Neural cell (in vitro differentiated cells): ENCODE measurements at regions not wholly inside any gene's neighbourhood (a gene's known extent, or its start where the extent isn't known, plus 50 kb on each side); places are given as distances from the start of the nearest gene placed in this dataset.

Experiments used
- H2AFZ ChIP-seq: fragments of 200-600, 300-800 bp; sonication (generic), shearing (Covaris generic); 2 replicates; pipeline ENCODE4 v1.6.0; 2014; ENCODE audit warnings: low read depth, mild to moderate bottlenecking, antibody characterized with exemption, low read length, moderate library complexity
- H3F3A ChIP-seq: fragments of 200-600 bp; shearing (Covaris generic); 2 replicates; pipeline ENCODE4 v1.6.1; 2016; ENCODE audit warnings: mild to moderate bottlenecking, moderate library complexity, mixed read lengths, antibody characterized with exemption, low read length; ENCODE audit not compliant: insufficient read depth, poor library complexity, severe bottlenecking
- H3K27ac ChIP-seq: fragments of 200-600, 300-800 bp; sonication (generic), shearing (Covaris generic); 2 replicates; pipeline ENCODE4 v1.5.1; 2014; ENCODE audit warnings: mild to moderate bottlenecking, low read length, moderate library complexity
- H3K27me3 ChIP-seq: fragments of 300-800, 200-600 bp; sonication (generic), shearing (Covaris generic); 2 replicates; pipeline ENCODE4 v1.6.0; 2014; ENCODE audit warnings: mild to moderate bottlenecking, low read depth, low read length, moderate library complexity; ENCODE audit not compliant: insufficient read depth
- H3K36me3 ChIP-seq: fragments of 300-800, 200-600 bp; sonication (generic), shearing (Covaris generic); 2 replicates; pipeline ENCODE4 v1.5.1; 2014; ENCODE audit warnings: mild to moderate bottlenecking, antibody characterized with exemption, low read length, moderate library complexity; ENCODE audit not compliant: insufficient read depth
- H3K4me2 ChIP-seq: fragments of 300-800, 200-600 bp; sonication (generic), shearing (Covaris generic); 2 replicates; pipeline ENCODE4 v1.6.0; 2014; ENCODE audit warnings: mild to moderate bottlenecking, low read length
- H3K4me3 ChIP-seq: fragments of 300-800, 200-600 bp; sonication (generic), shearing (Covaris generic); 2 replicates; pipeline ENCODE4 v1.5.1; 2014; ENCODE audit warnings: mild to moderate bottlenecking, low read length, moderate library complexity
- H3K79me2 ChIP-seq: fragments of 200-600 bp; shearing (Covaris generic); replicated peaks from 2 replicates; pipeline ENCODE4 v1.6.0; 2014; ENCODE audit warnings: mild to moderate bottlenecking, low read length, moderate library complexity; ENCODE audit not compliant: insufficient read depth
- H3K9ac ChIP-seq: fragments of 300-800, 200-600 bp; sonication (generic), shearing (Covaris generic); 2 replicates; pipeline ENCODE4 v1.6.1; 2016; ENCODE audit warnings: mild to moderate bottlenecking, low read length, mixed read lengths
- H3K9me2 ChIP-seq: fragments of 200-600 bp; shearing (Covaris generic); 2 replicates; pipeline ENCODE4 v1.6.1; 2016; ENCODE audit warnings: mild to moderate bottlenecking, low read length, mixed read lengths; ENCODE audit not compliant: insufficient read depth
- H3K9me3 ChIP-seq: fragments of 200-600, 300-800 bp; sonication (generic), shearing (Covaris generic); 2 replicates; pipeline ENCODE4 v1.6.1; 2016; ENCODE audit warnings: mild to moderate bottlenecking, mixed run types, low read length, moderate library complexity, mixed read lengths
- H4K20me1 ChIP-seq: fragments of 200-600 bp; shearing (Covaris generic); 2 replicates; pipeline ENCODE4 v1.6.1; 2016; ENCODE audit warnings: mild to moderate bottlenecking, mixed run types; ENCODE audit not compliant: insufficient read depth
- EZH2 ChIP-seq: fragments of 200-600, 300-800 bp; shearing (Covaris generic), sonication (generic); IDR thresholded peaks from 2 replicates; pipeline ENCODE4 v1.6.1; 2014; ENCODE audit warnings: antibody characterized with exemption, low read length, borderline replicate concordance, mild to moderate bottlenecking; ENCODE audit not compliant: insufficient read depth, poor library complexity, severe bottlenecking
- MXI1 ChIP-seq: fragments of 450-650 bp; conservative IDR thresholded peaks from 2 replicates; pipeline ENCODE4 v1.6.1; 2014; ENCODE audit warnings: antibody characterized with exemption, mild to moderate bottlenecking; ENCODE audit not compliant: poor library complexity, severe bottlenecking
- POLR2AphosphoS5 ChIP-seq: IDR thresholded peaks from 2 replicates; pipeline ENCODE4 v1.6.1; 2012
- RAD21 ChIP-seq: fragments of 450-650 bp; conservative IDR thresholded peaks from 2 replicates; pipeline ENCODE4 v1.6.1; 2014; ENCODE audit warnings: antibody characterized with exemption, mild to moderate bottlenecking, moderate library complexity
- SMC3 ChIP-seq: fragments of 450-650 bp; conservative IDR thresholded peaks from 2 replicates; pipeline ENCODE4 v1.6.1; 2014; ENCODE audit warnings: antibody characterized with exemption, mild to moderate bottlenecking, moderate library complexity; ENCODE audit not compliant: poor library complexity
- TAF1 ChIP-seq: IDR thresholded peaks from 2 replicates; pipeline ENCODE4 v1.6.1; 2012; ENCODE audit warnings: low read depth
- TF ChIP-seq, protein P1 (sequence below): IDR thresholded peaks from 2 replicates; pipeline ENCODE4 v1.6.1; 2012; ENCODE audit warnings: borderline replicate concordance
- TF ChIP-seq, protein P2 (sequence below): fragments of 450-650 bp; IDR thresholded peaks from 2 replicates; pipeline ENCODE4 v1.5.1; 2014; ENCODE audit warnings: antibody characterized with exemption, mild to moderate bottlenecking, moderate library complexity; ENCODE audit not compliant: poor library complexity, severe bottlenecking

DNA sequence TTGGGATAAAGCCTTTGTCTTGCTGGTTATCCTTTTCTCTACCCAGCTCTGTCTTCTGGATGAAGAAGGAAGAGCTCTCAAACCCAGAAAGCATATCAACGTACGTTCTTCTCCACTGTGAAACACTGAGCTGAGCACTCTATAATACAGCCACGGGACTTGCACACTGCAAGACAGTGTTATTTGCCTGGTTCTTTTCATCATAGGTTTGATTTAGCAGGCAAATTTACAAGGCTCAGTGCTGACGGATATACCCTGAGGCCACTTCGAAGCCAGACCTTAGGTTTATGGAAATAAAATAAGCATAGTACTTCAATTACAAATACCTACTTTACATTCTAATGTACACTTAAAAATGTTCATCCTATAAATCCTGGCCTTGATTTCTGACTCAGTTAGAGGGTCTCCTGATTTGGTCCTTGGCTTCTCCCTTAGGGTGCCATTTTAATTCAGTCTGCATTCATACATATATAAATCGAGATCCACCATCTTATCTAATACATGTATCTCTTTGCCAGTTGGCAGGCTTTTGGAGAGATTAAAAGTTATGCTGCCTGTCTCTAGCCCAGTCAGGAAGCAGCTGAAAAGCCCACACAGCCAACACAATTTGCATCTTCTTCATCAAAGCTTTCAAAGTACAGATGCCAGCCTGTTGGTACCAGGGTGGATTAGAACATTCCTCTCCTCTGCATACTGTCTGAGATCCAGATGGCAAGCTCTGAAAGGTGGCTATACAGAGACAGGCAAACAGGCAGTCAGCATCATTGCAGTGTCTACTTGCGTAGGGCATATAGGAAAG lies 194.4 kb downstream of the DEPDC1B start:
- Histone ChIP-seq H3K79me2 (no peaks in the 10 kb centered on the region), H4K20me1 (no peaks in the 10 kb centered on the region), H3K9ac (no peak overlapping the region), H3F3A (no peaks in the 10 kb centered on the region), H3K4me2 (no peak overlapping the region), H3K9me2 (no peaks in the 10 kb centered on the region), H3K9me3 (no peaks in the 10 kb centered on the region), H3K4me3 (no peak overlapping the region), H3K36me3 (no peaks in the 10 kb centered on the region), H3K27me3 (no peaks in the 10 kb centered on the region), H3K27ac (no peak overlapping the region), H2AFZ (no peak overlapping the region)
- TF ChIP-seq EZH2: no peak
- TF ChIP-seq MXI1: no peak
- TF ChIP-seq RAD21: no peak
- TF ChIP-seq, protein P1, sequence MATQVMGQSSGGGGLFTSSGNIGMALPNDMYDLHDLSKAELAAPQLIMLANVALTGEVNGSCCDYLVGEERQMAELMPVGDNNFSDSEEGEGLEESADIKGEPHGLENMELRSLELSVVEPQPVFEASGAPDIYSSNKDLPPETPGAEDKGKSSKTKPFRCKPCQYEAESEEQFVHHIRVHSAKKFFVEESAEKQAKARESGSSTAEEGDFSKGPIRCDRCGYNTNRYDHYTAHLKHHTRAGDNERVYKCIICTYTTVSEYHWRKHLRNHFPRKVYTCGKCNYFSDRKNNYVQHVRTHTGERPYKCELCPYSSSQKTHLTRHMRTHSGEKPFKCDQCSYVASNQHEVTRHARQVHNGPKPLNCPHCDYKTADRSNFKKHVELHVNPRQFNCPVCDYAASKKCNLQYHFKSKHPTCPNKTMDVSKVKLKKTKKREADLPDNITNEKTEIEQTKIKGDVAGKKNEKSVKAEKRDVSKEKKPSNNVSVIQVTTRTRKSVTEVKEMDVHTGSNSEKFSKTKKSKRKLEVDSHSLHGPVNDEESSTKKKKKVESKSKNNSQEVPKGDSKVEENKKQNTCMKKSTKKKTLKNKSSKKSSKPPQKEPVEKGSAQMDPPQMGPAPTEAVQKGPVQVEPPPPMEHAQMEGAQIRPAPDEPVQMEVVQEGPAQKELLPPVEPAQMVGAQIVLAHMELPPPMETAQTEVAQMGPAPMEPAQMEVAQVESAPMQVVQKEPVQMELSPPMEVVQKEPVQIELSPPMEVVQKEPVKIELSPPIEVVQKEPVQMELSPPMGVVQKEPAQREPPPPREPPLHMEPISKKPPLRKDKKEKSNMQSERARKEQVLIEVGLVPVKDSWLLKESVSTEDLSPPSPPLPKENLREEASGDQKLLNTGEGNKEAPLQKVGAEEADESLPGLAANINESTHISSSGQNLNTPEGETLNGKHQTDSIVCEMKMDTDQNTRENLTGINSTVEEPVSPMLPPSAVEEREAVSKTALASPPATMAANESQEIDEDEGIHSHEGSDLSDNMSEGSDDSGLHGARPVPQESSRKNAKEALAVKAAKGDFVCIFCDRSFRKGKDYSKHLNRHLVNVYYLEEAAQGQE: no peak

DNA sequence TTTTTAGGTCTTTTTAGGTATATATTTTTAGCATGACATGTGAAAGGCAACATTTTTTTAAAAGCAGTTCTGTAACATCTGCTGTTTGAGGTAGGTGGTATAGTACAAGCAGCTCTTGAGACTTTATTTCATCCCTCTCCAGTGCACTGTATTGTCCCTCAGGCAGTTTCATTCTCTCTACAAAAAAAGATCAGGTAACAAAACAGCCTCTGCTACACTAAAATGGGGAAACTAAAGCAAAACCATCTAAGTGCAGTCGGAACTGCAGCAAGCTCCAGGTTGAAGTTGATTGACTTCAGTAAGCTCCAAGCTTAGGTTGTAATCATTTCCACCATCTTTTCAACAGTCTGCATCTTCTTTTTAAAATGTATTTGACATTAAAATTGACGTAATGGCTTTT lies 195.6 kb downstream of the DEPDC1B start:
- Histone ChIP-seq H4K20me1 (no peaks in the 10 kb centered on the region), H3K9me3 (no peaks in the 10 kb centered on the region), H3F3A (no peaks in the 10 kb centered on the region), H3K27ac (no peak overlapping the region), H3K4me2 (no peak overlapping the region), H2AFZ (no peak overlapping the region), H3K9me2 (no peaks in the 10 kb centered on the region), H3K36me3 (no peaks in the 10 kb centered on the region), H3K9ac (no peak overlapping the region), H3K4me3 (no peak overlapping the region), H3K79me2 (no peaks in the 10 kb centered on the region), H3K27me3 (no peaks in the 10 kb centered on the region)
- TF ChIP-seq, protein P2, sequence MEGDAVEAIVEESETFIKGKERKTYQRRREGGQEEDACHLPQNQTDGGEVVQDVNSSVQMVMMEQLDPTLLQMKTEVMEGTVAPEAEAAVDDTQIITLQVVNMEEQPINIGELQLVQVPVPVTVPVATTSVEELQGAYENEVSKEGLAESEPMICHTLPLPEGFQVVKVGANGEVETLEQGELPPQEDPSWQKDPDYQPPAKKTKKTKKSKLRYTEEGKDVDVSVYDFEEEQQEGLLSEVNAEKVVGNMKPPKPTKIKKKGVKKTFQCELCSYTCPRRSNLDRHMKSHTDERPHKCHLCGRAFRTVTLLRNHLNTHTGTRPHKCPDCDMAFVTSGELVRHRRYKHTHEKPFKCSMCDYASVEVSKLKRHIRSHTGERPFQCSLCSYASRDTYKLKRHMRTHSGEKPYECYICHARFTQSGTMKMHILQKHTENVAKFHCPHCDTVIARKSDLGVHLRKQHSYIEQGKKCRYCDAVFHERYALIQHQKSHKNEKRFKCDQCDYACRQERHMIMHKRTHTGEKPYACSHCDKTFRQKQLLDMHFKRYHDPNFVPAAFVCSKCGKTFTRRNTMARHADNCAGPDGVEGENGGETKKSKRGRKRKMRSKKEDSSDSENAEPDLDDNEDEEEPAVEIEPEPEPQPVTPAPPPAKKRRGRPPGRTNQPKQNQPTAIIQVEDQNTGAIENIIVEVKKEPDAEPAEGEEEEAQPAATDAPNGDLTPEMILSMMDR: no peak
- TF ChIP-seq RAD21 (no peak), EZH2 (no peak), POLR2AphosphoS5 (no peak), SMC3 (no peak), TAF1 (no peak), MXI1 (no peak)
